ENCODE measurements at regions not wholly inside any gene's neighbourhood (a gene's known extent, or its start where the extent isn't known, plus 50 kb on each side); places are given as distances from the start of the nearest gene placed in this dataset.

DNA sequence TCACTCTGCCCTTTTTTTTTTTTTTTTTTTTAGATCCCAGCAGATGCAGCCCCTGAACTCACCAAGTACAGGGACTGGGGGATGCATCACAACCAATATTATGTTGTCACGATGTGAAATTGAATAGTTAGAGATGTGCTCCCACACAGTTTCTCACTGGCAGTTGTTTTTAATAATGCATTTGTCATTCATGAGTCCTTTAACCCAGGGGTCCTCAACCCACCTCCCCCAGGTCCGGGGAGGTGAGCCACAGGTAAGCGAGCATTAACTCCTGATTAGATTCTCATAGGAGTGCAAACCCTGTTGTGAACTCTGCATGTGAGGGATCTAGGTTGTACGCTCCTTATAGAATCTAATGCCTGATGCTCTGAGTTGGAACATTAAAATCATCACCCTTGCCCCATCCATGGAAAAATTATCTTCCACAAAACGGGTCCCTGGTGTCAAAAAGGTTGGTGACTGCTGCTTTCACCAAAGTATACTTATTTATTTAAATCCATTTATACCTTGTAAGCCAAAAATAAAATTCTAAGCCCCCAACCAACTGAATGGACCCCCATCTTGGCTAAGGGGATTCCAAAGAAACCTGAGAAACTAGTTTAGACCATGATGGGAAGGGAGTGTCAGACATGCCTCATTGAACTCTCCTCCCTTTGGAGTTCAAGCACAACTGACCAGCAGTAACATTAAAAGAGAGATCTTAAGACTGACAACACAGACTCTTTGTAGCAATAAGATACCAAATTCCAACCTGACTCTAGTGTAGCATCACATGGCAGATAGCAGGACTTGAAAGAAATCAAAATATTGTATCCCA, 119.3 kb upstream of the ATP1A1 start:
- intact Hi-C loops (cut with micrococcal nuclease), result loop anchor here (10.0 kb wide), 1 partner anchor 89 kb away; no protein-coding TSS in a partner anchor
- DNase-seq (no peak), ATAC-seq (no peak)
- TF ChIP-seq, protein P1, sequence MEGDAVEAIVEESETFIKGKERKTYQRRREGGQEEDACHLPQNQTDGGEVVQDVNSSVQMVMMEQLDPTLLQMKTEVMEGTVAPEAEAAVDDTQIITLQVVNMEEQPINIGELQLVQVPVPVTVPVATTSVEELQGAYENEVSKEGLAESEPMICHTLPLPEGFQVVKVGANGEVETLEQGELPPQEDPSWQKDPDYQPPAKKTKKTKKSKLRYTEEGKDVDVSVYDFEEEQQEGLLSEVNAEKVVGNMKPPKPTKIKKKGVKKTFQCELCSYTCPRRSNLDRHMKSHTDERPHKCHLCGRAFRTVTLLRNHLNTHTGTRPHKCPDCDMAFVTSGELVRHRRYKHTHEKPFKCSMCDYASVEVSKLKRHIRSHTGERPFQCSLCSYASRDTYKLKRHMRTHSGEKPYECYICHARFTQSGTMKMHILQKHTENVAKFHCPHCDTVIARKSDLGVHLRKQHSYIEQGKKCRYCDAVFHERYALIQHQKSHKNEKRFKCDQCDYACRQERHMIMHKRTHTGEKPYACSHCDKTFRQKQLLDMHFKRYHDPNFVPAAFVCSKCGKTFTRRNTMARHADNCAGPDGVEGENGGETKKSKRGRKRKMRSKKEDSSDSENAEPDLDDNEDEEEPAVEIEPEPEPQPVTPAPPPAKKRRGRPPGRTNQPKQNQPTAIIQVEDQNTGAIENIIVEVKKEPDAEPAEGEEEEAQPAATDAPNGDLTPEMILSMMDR (IDR thresholded peaks at IDR 0.05), result no peak
- Mint-ChIP-seq H3K36me3 (ENCODE audit: low read depth) (no peaks in the 10 kb centered on the region), H3K27me3 (no peaks in the 10 kb centered on the region), H3K27ac (no peak overlapping the region), H3K4me3 (no peak overlapping the region), H3K4me1 (ENCODE audit: low read depth) (peaks cover 32% of the 10 kb centered on the region), H3K9me3 (peaks cover 1% of the 10 kb centered on the region)
- ChIA-PET POLR2A (no interaction called here), CTCF (no interaction called here)

DNA sequence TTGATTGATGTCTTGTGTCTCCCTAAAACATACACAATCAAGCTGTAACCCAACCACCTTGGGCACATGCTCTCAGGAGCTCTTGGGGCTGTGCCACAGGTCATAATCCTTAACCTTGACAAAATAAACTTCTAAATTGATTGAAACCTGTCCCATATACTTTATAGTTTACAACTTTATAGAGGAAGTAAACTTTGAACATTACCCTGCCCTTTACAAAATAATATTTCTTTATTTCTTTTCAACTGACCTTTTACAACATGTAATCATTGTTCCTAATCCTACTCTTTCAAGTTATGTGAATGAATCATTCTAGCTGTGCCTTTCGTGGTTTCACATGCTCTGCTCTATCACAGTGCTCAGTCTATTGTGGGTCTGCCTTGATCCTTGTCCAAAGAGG, 118.3 kb upstream of the ATP1A1 start:
- no peak for DNase-seq
- Mint-ChIP-seq H3K9me3 (peaks cover 1% of the 10 kb centered on the region), H3K36me3 (ENCODE audit: low read depth) (no peaks in the 10 kb centered on the region), H3K4me1 (ENCODE audit: low read depth) (peaks cover 39% of the 10 kb centered on the region), H3K27ac (no peak overlapping the region), H3K4me3 (no peak overlapping the region), H3K27me3 (no peaks in the 10 kb centered on the region)
- TF ChIP-seq, protein P1 (IDR thresholded peaks at IDR 0.05), result no peak
- ChIA-PET POLR2A (no interaction called here), CTCF (interaction anchor here (1.1 to 2.2 kb wide), 3 partner anchors 11 to 230 kb away, joined by 3 to 7 read pairs (median 3); no protein-coding TSS in a partner anchor)
- intact Hi-C loops (cut with micrococcal nuclease), result loop anchor here (10.0 kb wide), 1 partner anchor 90 kb away; no protein-coding TSS in a partner anchor
- peak; percentile 43 for ATAC-seq

- intact Hi-C loops (cut with micrococcal nuclease), result loop anchor here (10.0 kb wide), 1 partner anchor 91 kb away; no protein-coding TSS in a partner anchor
- Mint-ChIP-seq H3K4me3 (no peak overlapping the region), H3K9me3 (peaks cover under 1% of the 10 kb centered on the region), H3K4me1 (ENCODE audit: low read depth) (peaks cover 41% of the 10 kb centered on the region), H3K27me3 (no peaks in the 10 kb centered on the region), H3K36me3 (ENCODE audit: low read depth) (no peaks in the 10 kb centered on the region), H3K27ac (no peak overlapping the region)
- no peak for ATAC-seq
- TF ChIP-seq, protein P1 (IDR thresholded peaks at IDR 0.05), result no peak
- DNase-seq, result no peak
- POLR2A ChIA-PET, result interaction anchor here (1.5 kb wide), 1 partner anchor 22 kb away, joined by 4 read pairs; no protein-coding TSS in a partner anchor
- CTCF ChIA-PET, result interaction anchor here (0.8 to 2.2 kb wide), 4 partner anchors 12 to 229 kb away, joined by 3 to 7 read pairs (median 3); no protein-coding TSS in a partner anchor
Observed at GRCh38 chr1:116255486-116256285, 117.4 kb upstream of the ATP1A1 start.

DNA sequence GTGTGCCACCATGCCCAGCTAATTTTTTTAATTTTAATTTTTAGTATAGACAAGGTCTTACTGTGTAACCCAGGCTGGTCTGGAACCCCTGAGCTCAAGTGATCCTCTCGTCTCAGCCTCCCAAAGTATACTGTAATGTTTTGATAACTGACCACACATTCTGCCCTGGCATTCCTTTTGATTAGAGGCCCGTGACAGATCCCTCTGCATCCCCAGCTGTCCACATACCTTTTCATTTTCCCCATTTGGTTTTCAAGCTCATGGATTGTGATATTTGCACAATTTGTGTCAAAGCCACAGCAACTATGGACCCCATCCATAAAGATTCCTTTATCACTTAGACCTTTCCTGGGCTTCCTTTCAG, 116.8 kb upstream of the ATP1A1 start:
- no peaks in the 10 kb centered on the region for H3K9me3 Mint-ChIP-seq
- H3K27ac Mint-ChIP-seq, result no peak overlapping the region
- H3K27me3 Mint-ChIP-seq, result no peaks in the 10 kb centered on the region
- no peak overlapping the region for H3K4me3 Mint-ChIP-seq
- TF ChIP-seq, protein P1 (IDR thresholded peaks at IDR 0.05), result no peak
- ATAC-seq (no peak), DNase-seq (no peak)
- H3K36me3 Mint-ChIP-seq (ENCODE audit: low read depth), result no peaks in the 10 kb centered on the region
- H3K4me1 Mint-ChIP-seq (ENCODE audit: low read depth), result peaks cover 47% of the 10 kb centered on the region
- CTCF ChIA-PET, result interaction anchor here (0.8 to 2.2 kb wide), 3 partner anchors 69 to 229 kb away, joined by 3 to 7 read pairs (median 3); no protein-coding TSS in a partner anchor
- POLR2A ChIA-PET, result interaction anchor here (1.5 kb wide), 1 partner anchor 23 kb away, joined by 4 read pairs; no protein-coding TSS in a partner anchor
- intact Hi-C loops (cut with micrococcal nuclease), result loop anchor here (10.0 kb wide), 1 partner anchor 91 kb away; no protein-coding TSS in a partner anchor
